Liver (tissue), 2 donors: ENCODE measurements at regions not wholly inside any gene's neighbourhood (a gene's known extent, or its start where the extent isn't known, plus 50 kb on each side); places are given as distances from the start of the nearest gene placed in this dataset.

Source experiments
- HNF4A ChIP-seq, 2 donors: conservative IDR thresholded peaks; 2 replicates each; pipeline ENCODE4 v1.6.1; 2016; ENCODE audit warnings: antibody characterized with exemption in 2 of 2, mild to moderate bottlenecking in 2 of 2
- TAF1 ChIP-seq: conservative IDR thresholded peaks from 2 replicates; pipeline ENCODE4 v1.6.1; 2016; ENCODE audit warnings: antibody characterized with exemption, mild to moderate bottlenecking
- donor health status: healthy.

- TF ChIP-seq TAF1 (no peak), HNF4A (conservative IDR thresholded peaks at IDR 0.05) (no peak)
Observed at GRCh38 chr9:135330307-135330631, 149.3 kb upstream of the PPP1R26 start.
